ENCODE measurements at regions not wholly inside any gene's neighbourhood (a gene's known extent, or its start where the extent isn't known, plus 50 kb on each side); places are given as distances from the start of the nearest gene placed in this dataset.
"Not testable (repeated sequence)": the region's sequence is repeated elsewhere in the genome, so short reads cannot be mapped to it uniquely, and the experiment has no call there.

DNA sequence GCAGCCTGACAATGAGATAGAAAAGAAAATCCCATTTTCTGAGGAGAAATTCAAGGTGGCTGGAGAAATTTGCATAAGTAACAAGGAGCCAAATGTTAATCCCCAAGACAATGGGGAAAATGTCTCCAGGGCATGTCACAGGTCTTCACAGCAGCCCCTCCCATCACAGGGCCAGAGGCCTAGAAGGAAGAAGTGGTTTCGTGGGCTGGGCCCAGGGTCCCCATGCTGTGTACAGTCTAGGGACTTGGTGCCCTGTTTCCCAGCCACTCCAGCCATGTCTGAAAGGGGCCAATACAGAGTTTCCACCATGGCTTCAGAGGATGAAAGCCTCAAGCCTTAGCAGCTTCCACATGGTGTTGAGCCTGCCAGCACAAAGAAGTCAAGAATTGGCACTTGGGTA is 290.5 kb downstream of the SUCLG1 start:
- POLR2A ChIA-PET; CTCF ChIA-PET; H3K36me3 Mint-ChIP-seq; H3K27me3 Mint-ChIP-seq; H3K4me1 Mint-ChIP-seq (ENCODE audit: low read depth); H3K4me3 Mint-ChIP-seq; H3K27ac Mint-ChIP-seq; H3K9me3 Mint-ChIP-seq; DNase-seq; intact Hi-C loops (cut with micrococcal nuclease): not testable (repeated sequence)

DNA sequence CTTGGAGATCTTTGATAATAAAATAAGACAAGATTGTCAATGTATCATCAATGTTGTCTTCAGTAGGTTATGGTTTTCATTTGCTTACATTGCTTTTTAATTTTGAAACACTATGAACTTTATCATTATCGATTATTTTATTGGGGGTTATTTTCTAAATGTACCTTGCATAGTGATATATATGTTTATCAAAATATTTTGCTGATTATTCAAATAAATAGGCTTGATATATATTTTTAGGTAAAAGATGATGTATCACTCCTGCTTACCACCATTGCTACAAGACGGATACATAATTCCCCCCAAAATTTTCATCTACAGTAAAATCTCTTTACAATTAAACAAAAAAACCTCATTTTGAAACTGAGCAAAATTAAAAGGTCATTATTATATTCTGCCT is 293.8 kb downstream of the SUCLG1 start:
- Mint-ChIP-seq H3K9me3 (no peaks in the 10 kb centered on the region), H3K4me3 (no peak overlapping the region), H3K27ac (no peak overlapping the region), H3K4me1 (ENCODE audit: low read depth) (no peaks in the 10 kb centered on the region), H3K36me3 (no peaks in the 10 kb centered on the region), H3K27me3 (peaks cover 5% of the 10 kb centered on the region)
- POLR2A ChIA-PET = no interaction called here
- CTCF ChIA-PET = no interaction called here
- no peak for DNase-seq
- intact Hi-C loops (cut with micrococcal nuclease) = no loop called here

DNA sequence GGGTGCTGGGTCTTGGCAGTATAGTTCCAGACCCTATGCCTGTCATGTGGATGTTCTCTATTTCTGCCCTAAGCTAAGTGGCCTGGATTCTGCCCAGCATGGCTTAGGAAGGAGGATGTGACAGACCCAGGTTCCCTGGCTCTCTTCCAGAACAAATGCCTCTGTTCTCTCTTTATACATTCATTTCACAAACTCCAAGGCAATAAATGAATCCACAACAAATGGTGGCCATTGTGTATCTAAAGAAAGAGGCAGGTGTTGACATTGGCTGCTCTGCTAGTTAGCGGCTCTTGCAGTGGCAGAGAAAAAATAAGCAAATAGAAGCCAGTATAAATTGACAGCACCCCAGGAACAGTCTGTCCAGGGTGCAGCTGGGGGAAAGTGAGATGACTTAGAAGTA is 298.6 kb downstream of the SUCLG1 start:
- CTCF ChIA-PET = no interaction called here
- no peak overlapping the region for H3K4me3 Mint-ChIP-seq
- no peaks in the 10 kb centered on the region for H3K4me1 Mint-ChIP-seq (ENCODE audit: low read depth)
- no peaks in the 10 kb centered on the region for H3K9me3 Mint-ChIP-seq
- POLR2A ChIA-PET = no interaction called here
- H3K27me3 Mint-ChIP-seq = peaks cover 3% of the 10 kb centered on the region
- no peak overlapping the region for H3K27ac Mint-ChIP-seq
- no peaks in the 10 kb centered on the region for H3K36me3 Mint-ChIP-seq
- intact Hi-C loops (cut with micrococcal nuclease) = no loop called here
- DNase-seq = no peak

DNA sequence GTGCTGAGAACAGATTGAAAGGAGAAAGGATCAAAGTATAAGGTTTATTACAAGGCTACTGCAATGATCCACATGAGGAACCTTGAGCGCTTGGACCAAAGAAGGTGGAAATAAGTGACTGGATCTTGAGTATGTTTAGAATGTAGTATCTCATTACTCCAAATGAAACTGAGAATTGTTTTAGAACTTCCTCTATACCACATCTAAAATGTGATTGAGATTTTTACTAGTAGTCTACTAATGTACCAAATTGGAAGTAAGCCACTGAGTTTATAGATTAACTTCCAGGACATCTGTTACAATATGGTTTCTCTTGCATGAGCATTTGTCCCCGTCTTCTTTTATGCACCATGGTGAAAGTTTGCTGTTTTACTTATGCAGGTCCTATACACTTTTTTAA is 300.5 kb downstream of the SUCLG1 start:
- no peaks in the 10 kb centered on the region for H3K4me1 Mint-ChIP-seq (ENCODE audit: low read depth)
- no peak for DNase-seq

DNA sequence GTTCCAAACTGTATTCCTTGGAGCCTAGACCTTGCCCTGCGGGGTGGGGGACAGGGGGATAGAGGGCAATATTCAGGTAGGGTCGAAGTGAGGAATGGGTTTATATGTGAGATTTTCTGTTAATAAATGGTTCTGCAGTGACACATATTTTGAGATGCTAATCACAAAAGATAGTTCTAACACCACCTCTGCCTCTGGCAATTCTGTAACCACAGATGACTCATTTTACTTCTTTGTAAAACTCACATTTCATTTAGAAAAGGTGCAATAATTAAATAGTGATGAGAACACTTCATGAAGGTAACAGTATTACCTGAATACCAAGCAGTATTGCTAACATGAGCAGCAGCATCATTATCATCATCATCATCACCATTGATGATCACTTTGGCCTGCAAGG is 306.6 kb downstream of the SUCLG1 start:
- Mint-ChIP-seq H3K27me3 (no peaks in the 10 kb centered on the region), H3K27ac (no peak overlapping the region), H3K9me3 (no peaks in the 10 kb centered on the region), H3K4me1 (ENCODE audit: low read depth) (no peaks in the 10 kb centered on the region), H3K36me3 (no peaks in the 10 kb centered on the region), H3K4me3 (no peak overlapping the region)
- intact Hi-C loops (cut with micrococcal nuclease) = no loop called here
- ChIA-PET CTCF (no interaction called here), POLR2A (no interaction called here)
- no peak for DNase-seq

More for the DNA sequence above, 300.5 kb downstream of the SUCLG1 start:
- H3K27me3 Mint-ChIP-seq = peaks cover 3% of the 10 kb centered on the region
- intact Hi-C loops (cut with micrococcal nuclease) = no loop called here
- POLR2A ChIA-PET = no interaction called here
- no peak overlapping the region for H3K4me3 Mint-ChIP-seq
- no peak overlapping the region for H3K27ac Mint-ChIP-seq
- H3K9me3 Mint-ChIP-seq = no peaks in the 10 kb centered on the region
- CTCF ChIA-PET = no interaction called here
- no peaks in the 10 kb centered on the region for H3K36me3 Mint-ChIP-seq

DNA sequence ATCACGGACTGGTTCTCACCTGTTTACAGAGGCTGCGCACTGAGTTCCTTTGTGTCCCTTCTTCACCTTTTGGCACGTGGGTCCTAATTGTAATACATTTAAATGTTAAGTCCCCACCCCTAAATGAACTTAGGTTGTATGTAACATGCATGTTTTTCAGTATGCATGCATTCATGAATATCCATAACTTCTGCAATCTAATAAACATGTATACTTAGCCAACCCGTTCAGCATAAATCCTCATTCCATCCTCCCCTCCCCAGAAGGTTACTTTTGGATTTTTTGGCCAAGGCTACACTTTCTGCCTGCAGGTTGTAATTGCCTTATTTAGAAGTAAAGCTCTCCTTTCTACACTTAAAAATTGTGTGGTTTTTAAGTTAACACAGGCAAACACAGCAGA is 314.7 kb downstream of the SUCLG1 start:
- Mint-ChIP-seq H3K4me3 (no peak overlapping the region), H3K27ac (no peak overlapping the region), H3K4me1 (ENCODE audit: low read depth) (no peaks in the 10 kb centered on the region), H3K27me3 (peaks cover 13% of the 10 kb centered on the region), H3K36me3 (no peaks in the 10 kb centered on the region), H3K9me3 (no peaks in the 10 kb centered on the region)
- POLR2A ChIA-PET = no interaction called here
- CTCF ChIA-PET = no interaction called here
- intact Hi-C loops (cut with micrococcal nuclease) = no loop called here
- no peak for DNase-seq

DNA sequence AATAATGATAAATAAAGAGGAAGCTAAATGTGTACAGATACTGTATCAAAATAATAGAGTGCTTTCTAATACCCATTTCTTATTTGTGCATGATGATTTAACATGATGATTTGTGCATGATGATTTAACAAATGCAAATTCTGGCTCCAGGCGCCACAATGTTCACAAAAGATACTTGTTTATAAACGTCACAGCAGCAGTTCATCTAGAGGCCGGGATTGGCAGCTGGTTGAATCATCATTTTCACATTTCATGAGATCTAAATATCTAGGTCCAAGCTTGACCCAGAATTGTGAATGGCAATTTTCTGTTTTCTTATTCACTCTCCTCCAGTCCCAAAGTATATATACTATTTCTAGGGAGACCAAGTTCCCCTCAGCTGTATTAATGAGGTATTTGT is 322.0 kb downstream of the SUCLG1 start:
- Mint-ChIP-seq H3K27ac (no peak overlapping the region), H3K36me3 (no peaks in the 10 kb centered on the region), H3K9me3 (no peaks in the 10 kb centered on the region), H3K4me3 (no peak overlapping the region), H3K27me3 (peaks cover 7% of the 10 kb centered on the region), H3K4me1 (ENCODE audit: low read depth) (no peaks in the 10 kb centered on the region)
- intact Hi-C loops (cut with micrococcal nuclease) = no loop called here
- ChIA-PET CTCF (no interaction called here), POLR2A (no interaction called here)
- no peak for DNase-seq

DNA sequence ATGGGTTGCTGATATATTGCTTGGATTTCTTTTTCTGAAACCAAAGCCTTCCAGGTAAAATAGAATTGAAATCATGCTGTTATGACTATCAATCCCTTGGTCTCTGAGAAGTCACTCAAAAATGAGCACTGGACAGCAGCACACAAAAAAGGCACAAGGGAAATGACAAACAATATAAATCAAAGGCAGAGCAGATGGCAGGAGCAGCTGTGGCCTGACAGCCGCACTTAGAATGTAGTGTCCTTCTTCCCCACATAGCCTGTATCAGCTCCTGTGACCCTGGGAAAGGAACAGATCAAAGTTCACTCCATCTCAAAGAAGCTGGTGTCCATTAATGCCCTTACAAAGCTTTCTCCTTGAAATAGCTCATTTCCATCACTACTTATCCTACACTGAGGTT is 326.7 kb downstream of the SUCLG1 start:
- ChIA-PET CTCF (no interaction called here), POLR2A (no interaction called here)
- H3K9me3 Mint-ChIP-seq = no peaks in the 10 kb centered on the region
- H3K27ac Mint-ChIP-seq = no peak overlapping the region
- no peaks in the 10 kb centered on the region for H3K36me3 Mint-ChIP-seq
- peaks cover 4% of the 10 kb centered on the region for H3K27me3 Mint-ChIP-seq
- no peaks in the 10 kb centered on the region for H3K4me1 Mint-ChIP-seq (ENCODE audit: low read depth)
- no peak for DNase-seq
- no peak overlapping the region for H3K4me3 Mint-ChIP-seq
- intact Hi-C loops (cut with micrococcal nuclease) = no loop called here

DNA sequence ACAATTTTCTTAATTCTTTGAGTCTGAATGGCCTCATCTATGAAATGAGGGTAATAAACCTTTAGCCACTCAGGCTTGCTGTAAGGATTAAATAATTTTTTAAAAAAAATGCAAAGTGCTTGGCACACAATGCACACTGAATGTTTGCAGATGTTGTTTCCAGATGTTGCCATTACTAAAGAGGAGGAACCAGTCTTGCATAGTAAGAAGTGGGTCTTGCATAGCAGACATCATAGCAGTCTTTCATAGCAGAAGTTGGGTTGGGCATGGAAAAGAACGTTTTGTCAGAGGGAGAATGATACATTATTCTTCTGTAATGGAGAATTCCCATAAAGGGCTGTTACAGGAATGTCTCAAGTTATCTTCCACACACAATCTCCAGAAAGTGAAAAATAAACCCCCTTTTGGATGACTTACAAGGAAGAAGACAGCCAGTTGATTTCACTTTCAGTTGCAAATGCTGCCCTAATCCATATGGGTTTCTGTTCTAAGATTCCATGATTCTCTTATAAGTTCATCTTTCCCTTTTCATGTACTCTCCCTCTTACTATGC is 327.7 kb downstream of the SUCLG1 start:
- no peak for DNase-seq
- no peak overlapping the region for H3K4me3 Mint-ChIP-seq
- no peak overlapping the region for H3K27ac Mint-ChIP-seq
- no peaks in the 10 kb centered on the region for H3K4me1 Mint-ChIP-seq (ENCODE audit: low read depth)
- H3K9me3 Mint-ChIP-seq = no peaks in the 10 kb centered on the region
- H3K36me3 Mint-ChIP-seq = no peaks in the 10 kb centered on the region
- intact Hi-C loops (cut with micrococcal nuclease) = no loop called here
- ChIA-PET POLR2A (no interaction called here), CTCF (no interaction called here)
- H3K27me3 Mint-ChIP-seq = peaks cover under 1% of the 10 kb centered on the region

DNA sequence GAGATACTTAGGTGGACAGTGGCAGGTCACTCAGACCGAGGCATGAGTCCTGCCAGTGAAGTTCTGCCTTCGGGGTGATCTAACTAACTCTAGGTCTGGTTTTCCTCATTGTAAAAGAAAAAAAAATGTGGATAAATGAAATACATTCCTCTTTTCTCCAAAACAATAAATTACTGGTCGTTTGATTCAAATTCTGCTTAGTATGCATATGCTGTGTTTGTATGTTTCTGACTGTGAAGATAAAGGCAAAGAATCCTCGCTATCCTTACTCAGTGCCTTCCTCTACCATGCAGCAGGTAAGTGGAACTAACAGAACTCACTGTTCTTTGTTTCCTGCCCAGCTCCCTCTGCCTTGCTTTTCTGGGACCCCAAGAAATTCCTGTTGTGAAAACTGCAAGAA is 330.1 kb downstream of the SUCLG1 start:
- intact Hi-C loops (cut with micrococcal nuclease) = no loop called here
- H3K27ac Mint-ChIP-seq = no peak overlapping the region
- no peaks in the 10 kb centered on the region for H3K27me3 Mint-ChIP-seq
- no peak for DNase-seq
- ChIA-PET POLR2A (no interaction called here), CTCF (no interaction called here)
- H3K4me1 Mint-ChIP-seq (ENCODE audit: low read depth) = no peaks in the 10 kb centered on the region
- H3K4me3 Mint-ChIP-seq = no peak overlapping the region
- no peaks in the 10 kb centered on the region for H3K9me3 Mint-ChIP-seq
- H3K36me3 Mint-ChIP-seq = no peaks in the 10 kb centered on the region

DNA sequence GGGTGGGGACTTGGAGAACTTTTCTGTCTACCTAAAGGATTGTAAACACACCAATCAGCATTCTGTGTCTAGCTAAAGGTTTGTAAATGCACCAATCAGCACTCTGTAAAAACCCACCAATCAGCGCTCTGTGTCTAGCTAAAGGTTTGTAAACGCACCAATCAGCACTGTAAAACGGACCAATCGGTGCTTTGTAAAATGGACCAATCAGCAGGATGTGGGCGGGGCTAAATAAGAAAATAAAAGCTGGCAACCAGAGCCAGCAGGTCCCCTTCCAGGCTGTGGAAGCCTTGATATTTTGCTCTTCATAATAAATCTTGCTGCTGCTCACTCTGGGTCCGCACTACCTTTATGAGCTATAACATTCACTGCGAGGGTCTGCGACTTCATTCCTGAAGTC is 331.3 kb downstream of the SUCLG1 start:
- intact Hi-C loops (cut with micrococcal nuclease); H3K36me3 Mint-ChIP-seq; DNase-seq; H3K27me3 Mint-ChIP-seq; H3K27ac Mint-ChIP-seq; H3K4me3 Mint-ChIP-seq; CTCF ChIA-PET; H3K9me3 Mint-ChIP-seq; H3K4me1 Mint-ChIP-seq (ENCODE audit: low read depth); POLR2A ChIA-PET: not testable (repeated sequence)

DNA sequence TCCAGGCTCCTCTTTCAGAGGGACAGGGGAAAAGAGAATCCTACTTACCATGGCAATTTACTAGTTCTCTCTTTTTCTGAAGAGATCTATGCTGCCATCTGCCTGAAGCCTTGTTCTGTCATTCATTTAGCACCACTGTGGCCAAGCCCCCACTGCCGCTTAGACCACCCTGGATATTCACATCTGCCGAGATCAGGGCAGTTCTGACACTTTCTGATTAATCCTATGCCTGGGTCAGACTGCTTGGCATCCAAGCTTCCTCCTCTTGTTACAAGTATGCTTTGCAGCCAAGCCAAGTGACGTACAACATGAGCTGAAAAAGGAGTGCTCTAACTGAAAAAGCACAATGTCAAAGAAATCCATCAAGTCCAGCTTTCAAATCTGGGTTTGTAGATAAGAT is 332.6 kb downstream of the SUCLG1 start:
- Mint-ChIP-seq H3K36me3 (no peaks in the 10 kb centered on the region), H3K4me3 (no peak overlapping the region), H3K9me3 (no peaks in the 10 kb centered on the region), H3K27me3 (no peaks in the 10 kb centered on the region), H3K4me1 (ENCODE audit: low read depth) (no peaks in the 10 kb centered on the region), H3K27ac (no peak overlapping the region)
- ChIA-PET CTCF (no interaction called here), POLR2A (no interaction called here)
- intact Hi-C loops (cut with micrococcal nuclease) = no loop called here
- no peak for DNase-seq

DNA sequence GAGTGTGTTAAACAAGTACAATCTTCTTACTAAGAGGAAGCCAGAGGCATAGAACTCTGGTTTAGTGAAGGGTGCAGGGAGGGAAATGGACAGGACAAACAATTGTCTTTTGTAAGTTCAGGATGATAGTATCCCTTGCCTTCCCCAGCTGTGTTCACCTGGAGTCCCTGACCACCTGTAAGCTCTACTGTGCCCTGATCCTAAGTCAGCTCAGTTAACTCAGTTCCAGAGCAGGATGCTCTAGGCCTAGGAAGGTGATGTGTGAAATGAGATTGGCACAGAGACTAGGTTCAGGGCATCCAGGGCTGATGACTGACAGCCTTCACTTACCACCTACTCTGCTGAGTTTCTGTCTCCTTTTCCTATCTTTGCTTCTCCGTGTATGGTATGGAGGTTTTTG is 333.0 kb downstream of the SUCLG1 start:
- intact Hi-C loops (cut with micrococcal nuclease) = no loop called here
- no peaks in the 10 kb centered on the region for H3K4me1 Mint-ChIP-seq (ENCODE audit: low read depth)
- CTCF ChIA-PET = no interaction called here
- H3K36me3 Mint-ChIP-seq = no peaks in the 10 kb centered on the region
- no peaks in the 10 kb centered on the region for H3K9me3 Mint-ChIP-seq
- no peak for DNase-seq
- H3K27ac Mint-ChIP-seq = no peak overlapping the region
- POLR2A ChIA-PET = no interaction called here
- H3K27me3 Mint-ChIP-seq = no peaks in the 10 kb centered on the region
- no peak overlapping the region for H3K4me3 Mint-ChIP-seq

DNA sequence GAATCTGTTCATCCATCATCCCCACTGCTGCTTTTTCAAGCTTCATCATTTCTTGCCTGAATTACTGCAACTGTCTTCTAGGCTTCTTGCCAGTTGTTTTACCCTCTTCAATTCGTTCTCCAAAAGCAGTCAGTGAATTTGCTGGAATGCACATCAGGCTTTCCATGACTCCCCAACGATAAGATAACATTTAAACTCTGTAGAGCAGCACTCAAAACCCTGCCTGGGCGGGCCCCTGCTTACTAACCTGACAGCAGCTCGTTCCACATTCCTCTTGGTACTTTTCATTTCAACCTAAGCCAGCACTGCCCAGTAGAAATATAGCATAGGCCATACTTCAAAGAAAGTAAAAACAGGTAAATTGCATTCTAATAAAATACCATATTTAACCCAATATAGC is 342.9 kb downstream of the SUCLG1 start:
- Mint-ChIP-seq H3K4me1 (ENCODE audit: low read depth) (no peaks in the 10 kb centered on the region), H3K4me3 (no peak overlapping the region), H3K9me3 (peaks cover 9% of the 10 kb centered on the region), H3K27me3 (peaks cover 5% of the 10 kb centered on the region), H3K36me3 (no peaks in the 10 kb centered on the region), H3K27ac (no peak overlapping the region)
- ChIA-PET POLR2A (no interaction called here), CTCF (no interaction called here)
- no peak for DNase-seq
- intact Hi-C loops (cut with micrococcal nuclease) = no loop called here

Data from activated CD4-positive, alpha-beta memory T cell treated with anti-CD3 and anti-CD28 coated beads for 36 hours (primary cell).